OCI-LY3 (cell line): ENCODE measurements at regions not wholly inside any gene's neighbourhood (a gene's known extent, or its start where the extent isn't known, plus 50 kb on each side); places are given as distances from the start of the nearest gene placed in this dataset.
A peak's percentile ranks its signal among the peaks of the same experiment; 100 is the strongest.
"Not testable (repeated sequence)": the region's sequence is repeated elsewhere in the genome, so short reads cannot be mapped to it uniquely, and the experiment has no call there.

ENCODE experiments used
- H2AFZ ChIP-seq: fragments of 200-600, 300-600 bp; shearing (Covaris generic); 2 replicates; pipeline ENCODE4 v1.6.0; 2014; ENCODE audit warnings: antibody characterized with exemption, low read depth, low read length
- H3K27ac ChIP-seq: fragments of 200-600, 300-600 bp; sonication (generic); 2 replicates; pipeline ENCODE4 v1.5.1; 2014; ENCODE audit warnings: mild to moderate bottlenecking, low read length, moderate library complexity, mixed read lengths
- H3K27me3 ChIP-seq: fragments of 200-600, 300-600 bp; sonication (generic); 2 replicates; pipeline ENCODE4 v1.6.1; 2014; ENCODE audit warnings: low read depth, low read length, mixed read lengths
- H3K36me3 ChIP-seq: fragments of 200-600, 300-600 bp; sonication (generic); replicated peaks from 2 replicates; pipeline ENCODE3; 2014; ENCODE audit warnings: low read depth, low read length, mixed read lengths
- H3K4me1 ChIP-seq: fragments of 300-600, 200-600 bp; sonication (generic); 2 replicates; pipeline ENCODE4 v1.6.1; 2014; ENCODE audit warnings: low read length, mixed read lengths
- H3K4me2 ChIP-seq: fragments of 200-600, 300-600 bp; sonication (generic); 2 replicates; pipeline ENCODE4 v1.6.1; 2014; ENCODE audit warnings: low read length, mixed read lengths
- H3K4me3 ChIP-seq: fragments of 300-600, 200-600 bp; sonication (generic); 2 replicates; pipeline ENCODE4 v1.5.1; 2014; ENCODE audit warnings: antibody characterized with exemption, mild to moderate bottlenecking, low read length, moderate library complexity
- H3K79me2 ChIP-seq: fragments of 300-600, 200-600 bp; shearing (Covaris generic); 2 replicates; pipeline ENCODE4 v1.6.1; 2014; ENCODE audit warnings: mild to moderate bottlenecking, low read length, mixed read lengths
- H3K9ac ChIP-seq: fragments of 300-600, 200-600 bp; shearing (Covaris generic); 2 replicates; pipeline ENCODE4 v1.6.0; 2014; ENCODE audit warnings: mild to moderate bottlenecking, low read length, moderate library complexity
- H3K9me3 ChIP-seq: fragments of 200-600, 300-600 bp; shearing (Covaris generic); 2 replicates; pipeline ENCODE4 v1.6.1; 2014; ENCODE audit warnings: low read length, mixed read lengths; ENCODE audit not compliant: insufficient read depth
- H4K20me1 ChIP-seq: fragments of 200-600, 300-600 bp; sonication (generic); 2 replicates; pipeline ENCODE4 v1.6.1; 2016; ENCODE audit warnings: low read length, mixed read lengths; ENCODE audit not compliant: insufficient read depth
- CTCF ChIP-seq: fragments of 200-600, 300-600 bp; sonication (generic); IDR thresholded peaks from 2 replicates; pipeline ENCODE4 v1.5.1; 2014; ENCODE audit warnings: antibody characterized with exemption, low read length, low read depth

- H2AFZ ChIP-seq, H3K79me2 ChIP-seq, H3K27ac ChIP-seq: not testable (repeated sequence)
These were observed 141.6 kb upstream of the EFCAB3 start for GRCh38 chr17:62238551-62239338.

GRCh38 chr17:62233822-62234481, 146.4 kb upstream of the EFCAB3 start:
- H3K4me2 ChIP-seq, H3K27me3 ChIP-seq: not testable (repeated sequence)

More at GRCh38 chr17:62238551-62239338, 141.6 kb upstream of the EFCAB3 start:
- H3K4me1 ChIP-seq, H3K4me3 ChIP-seq, H3K9ac ChIP-seq, H3K27me3 ChIP-seq, H3K36me3 ChIP-seq, H3K9me3 ChIP-seq, H4K20me1 ChIP-seq, H3K4me2 ChIP-seq: not testable (repeated sequence)

DNA sequence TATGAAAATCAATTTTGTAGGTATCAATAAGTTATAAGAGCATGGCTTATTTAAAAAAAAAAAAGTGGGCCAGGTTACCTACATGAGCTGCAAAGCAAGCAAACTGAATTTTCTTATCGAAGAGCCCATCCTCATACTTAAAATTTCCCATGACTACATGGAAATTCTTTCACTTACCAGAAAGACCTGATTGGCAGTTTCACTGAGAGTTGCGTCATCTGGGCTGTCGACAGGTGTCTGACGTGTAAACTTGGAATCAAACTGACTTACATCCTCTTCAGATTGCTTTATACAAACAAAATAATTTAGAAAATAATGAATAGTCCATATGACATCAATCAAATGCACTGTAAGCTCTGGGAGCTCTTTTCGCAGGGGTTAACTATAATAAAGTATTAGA, 149.1 kb upstream of the EFCAB3 start:
- not testable (repeated sequence) for H3K79me2 ChIP-seq, H3K27me3 ChIP-seq, H3K27ac ChIP-seq, H3K4me3 ChIP-seq, H4K20me1 ChIP-seq, H3K4me1 ChIP-seq, H3K9me3 ChIP-seq, H3K4me2 ChIP-seq, H2AFZ ChIP-seq, H3K9ac ChIP-seq, H3K36me3 ChIP-seq

More at GRCh38 chr17:62233822-62234481, 146.4 kb upstream of the EFCAB3 start:
- H3K9me3 ChIP-seq, H3K4me1 ChIP-seq, H4K20me1 ChIP-seq, H2AFZ ChIP-seq, H3K4me3 ChIP-seq, H3K9ac ChIP-seq, H3K27ac ChIP-seq, H3K36me3 ChIP-seq, H3K79me2 ChIP-seq: not testable (repeated sequence)

DNA sequence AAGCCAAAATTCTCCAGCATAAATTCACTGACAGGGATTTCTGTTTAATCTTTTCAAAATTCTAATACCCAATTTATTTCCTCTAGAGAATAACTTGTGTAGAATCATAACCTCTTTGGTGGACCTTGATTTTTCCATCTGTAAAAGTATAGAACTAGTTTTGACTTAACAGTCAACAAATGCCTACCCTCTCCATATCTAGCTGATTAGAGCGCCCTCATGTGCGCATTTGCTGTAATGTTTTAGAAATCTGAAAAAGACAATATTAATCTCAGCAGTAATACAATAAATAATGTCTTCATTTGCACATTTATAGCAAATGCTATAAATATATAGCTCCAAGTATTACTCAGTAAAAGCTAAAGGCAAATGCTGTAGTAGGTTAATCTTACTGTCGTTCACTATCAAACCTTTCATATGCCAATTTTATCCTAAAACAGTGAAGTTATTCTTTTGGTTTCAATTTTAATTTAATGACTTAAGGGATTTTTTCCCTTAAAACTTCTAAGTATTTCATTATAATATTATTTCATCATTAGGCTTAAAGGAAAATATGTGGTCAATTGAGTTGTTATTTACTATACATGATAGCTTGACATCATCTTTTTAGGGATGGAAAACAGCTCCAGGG, 153.6 kb upstream of the EFCAB3 start:
- H3K9me3 ChIP-seq, H3K4me2 ChIP-seq: not testable (repeated sequence)

DNA sequence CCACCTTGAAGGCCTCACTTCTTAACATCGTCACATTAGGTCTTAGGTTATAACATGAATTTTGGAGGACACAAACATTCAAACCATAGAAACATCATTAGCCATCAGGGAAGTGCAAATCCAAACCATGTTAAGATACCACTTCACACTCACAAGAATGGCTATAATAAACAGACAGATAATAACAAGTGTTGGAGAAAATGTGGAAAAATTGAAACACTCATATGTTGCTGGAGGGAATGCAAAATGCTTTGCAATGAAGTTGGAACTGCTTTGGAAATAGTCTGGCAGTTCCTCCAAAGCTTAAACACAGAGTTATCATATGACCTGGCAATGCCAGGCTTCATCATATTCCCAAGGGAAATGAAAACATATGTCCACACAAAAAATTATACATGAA, 156.8 kb upstream of the EFCAB3 start:
- not testable (repeated sequence) for H4K20me1 ChIP-seq, H3K27ac ChIP-seq, H3K27me3 ChIP-seq, H3K9ac ChIP-seq, H3K79me2 ChIP-seq, H3K4me3 ChIP-seq, H3K9me3 ChIP-seq, H3K36me3 ChIP-seq, H2AFZ ChIP-seq, H3K4me2 ChIP-seq
- H3K4me1 ChIP-seq: peaks cover 12% of the 10 kb centered on the region

More for the DNA sequence above, 153.6 kb upstream of the EFCAB3 start:
- not testable (repeated sequence) for H3K79me2 ChIP-seq, H2AFZ ChIP-seq, H3K27ac ChIP-seq, H3K4me3 ChIP-seq, H3K9ac ChIP-seq, H3K4me1 ChIP-seq, H4K20me1 ChIP-seq, H3K27me3 ChIP-seq, H3K36me3 ChIP-seq
- TF ChIP-seq CTCF: peak; percentile 18
